Hindlimb muscle (tissue), 1 donor: ENCODE measurements at regions not wholly inside any gene's neighbourhood (a gene's known extent, or its start where the extent isn't known, plus 50 kb on each side); places are given as distances from the start of the nearest gene placed in this dataset.

Source experiments
- DNase-seq: peaks from one replicate; pipeline ENCODE4 v3.0.0-alpha.2; 2013

DNA sequence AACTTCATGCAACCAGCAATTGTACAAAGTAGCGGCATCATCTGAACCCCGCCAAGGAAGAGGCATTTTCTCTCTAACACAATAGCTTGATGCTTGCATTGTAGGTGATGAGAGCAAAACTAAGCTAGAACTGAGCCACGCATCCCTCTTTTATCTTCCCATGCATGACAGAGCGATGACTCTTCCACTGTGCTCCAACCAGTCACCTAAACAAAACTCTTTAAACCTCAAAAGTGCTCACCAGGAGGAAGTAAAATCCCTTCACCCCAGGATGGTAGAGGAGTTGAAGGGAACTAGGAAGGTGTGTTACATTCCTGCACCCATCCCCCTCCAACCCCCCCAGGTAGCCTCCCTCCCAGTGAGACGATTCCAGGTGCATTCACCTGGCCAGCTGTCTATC, 59.7 kb upstream of the SALL3 start:
- DNase-seq, result no peak

DNA sequence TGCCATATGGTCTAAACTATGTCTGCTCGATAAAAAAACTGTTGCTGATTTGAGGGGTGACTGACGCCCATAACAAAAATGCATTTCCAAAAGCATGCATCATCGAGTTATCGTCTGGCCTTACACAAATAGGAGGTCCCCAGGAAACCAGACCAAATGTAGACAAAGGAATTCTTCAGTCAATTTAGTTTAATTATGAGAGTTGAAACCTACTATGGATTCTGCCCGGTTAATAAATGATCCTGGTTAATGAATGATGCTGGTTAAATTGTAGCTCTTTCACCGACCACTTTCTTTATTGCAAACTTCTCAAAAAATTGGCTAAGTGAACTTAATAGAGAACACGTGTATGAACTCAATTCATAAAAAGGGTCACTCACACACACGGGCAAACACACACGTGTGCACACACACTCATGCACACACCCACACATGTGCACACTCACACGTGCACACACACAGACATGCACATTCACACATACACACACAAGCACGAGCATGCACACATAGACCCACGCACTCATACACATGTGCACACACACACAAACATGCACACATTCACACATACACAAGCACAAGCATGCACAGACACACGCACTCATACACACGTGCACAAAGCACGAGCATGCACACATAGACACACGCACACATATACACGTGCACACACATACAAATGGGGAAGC, 59.0 kb upstream of the SALL3 start:
- DNase-seq, result no peak

- DNase-seq, result no peak
Measured at GRCh38 chr18:78922856-78923255, 56.8 kb upstream of the SALL3 start.

DNA sequence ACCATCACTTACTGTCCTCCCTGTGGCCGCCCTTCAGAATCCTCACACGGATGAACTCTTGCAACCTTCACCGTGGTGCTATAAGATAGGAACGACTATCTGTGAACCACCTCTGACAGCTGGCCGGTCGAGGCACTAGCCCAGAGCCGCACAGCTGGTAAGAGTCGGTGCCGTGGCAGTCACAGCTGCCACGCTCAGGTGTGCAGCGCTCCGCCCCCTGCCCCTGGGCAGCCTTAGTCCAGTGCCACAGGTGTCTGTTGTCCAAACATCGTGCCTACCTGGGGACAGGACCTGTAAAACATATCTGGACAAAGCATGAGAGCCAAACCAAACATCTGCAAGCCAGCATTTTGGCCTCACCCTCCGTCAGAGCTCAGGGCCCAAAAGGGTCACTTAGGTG, 55.3 kb upstream of the SALL3 start:
- no peak for DNase-seq

DNA sequence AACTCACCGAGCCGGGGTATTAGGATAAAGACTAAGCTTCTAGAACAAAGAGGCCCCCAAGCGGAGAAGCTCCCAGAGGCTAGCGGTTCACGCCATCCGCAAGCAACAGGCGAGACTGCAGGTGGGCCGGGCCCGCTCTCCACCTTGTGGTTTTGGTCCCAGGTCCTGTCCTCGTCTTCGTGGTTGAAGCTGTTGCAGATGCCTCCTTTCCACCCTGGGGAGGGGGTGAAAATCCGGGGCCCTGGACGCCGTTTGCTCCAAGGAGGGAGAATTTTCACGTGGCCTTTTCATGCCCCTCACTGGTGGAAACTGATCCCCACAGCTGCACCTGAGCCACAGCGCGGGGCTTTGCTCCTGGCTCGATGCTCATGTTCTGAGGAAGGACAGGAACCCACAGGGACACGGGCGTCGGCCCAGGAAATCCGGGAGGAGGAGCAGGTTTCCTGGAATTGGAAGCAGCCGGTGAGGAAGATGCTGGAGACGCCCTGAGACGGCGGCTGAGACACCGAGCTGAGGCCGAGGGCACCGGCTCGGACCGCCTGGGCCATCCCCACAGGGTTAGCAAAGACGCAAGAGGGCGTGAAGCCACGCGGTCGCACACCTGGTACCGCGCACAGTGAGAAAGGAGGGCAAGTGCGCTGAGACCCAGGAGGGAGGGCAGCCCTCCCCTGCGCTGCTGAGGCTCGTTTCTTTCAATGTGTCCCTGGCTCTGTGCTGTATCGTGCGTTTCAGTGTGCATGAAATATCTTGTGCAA, 54.7 kb upstream of the SALL3 start:
- DNase-seq, result no peak

DNA sequence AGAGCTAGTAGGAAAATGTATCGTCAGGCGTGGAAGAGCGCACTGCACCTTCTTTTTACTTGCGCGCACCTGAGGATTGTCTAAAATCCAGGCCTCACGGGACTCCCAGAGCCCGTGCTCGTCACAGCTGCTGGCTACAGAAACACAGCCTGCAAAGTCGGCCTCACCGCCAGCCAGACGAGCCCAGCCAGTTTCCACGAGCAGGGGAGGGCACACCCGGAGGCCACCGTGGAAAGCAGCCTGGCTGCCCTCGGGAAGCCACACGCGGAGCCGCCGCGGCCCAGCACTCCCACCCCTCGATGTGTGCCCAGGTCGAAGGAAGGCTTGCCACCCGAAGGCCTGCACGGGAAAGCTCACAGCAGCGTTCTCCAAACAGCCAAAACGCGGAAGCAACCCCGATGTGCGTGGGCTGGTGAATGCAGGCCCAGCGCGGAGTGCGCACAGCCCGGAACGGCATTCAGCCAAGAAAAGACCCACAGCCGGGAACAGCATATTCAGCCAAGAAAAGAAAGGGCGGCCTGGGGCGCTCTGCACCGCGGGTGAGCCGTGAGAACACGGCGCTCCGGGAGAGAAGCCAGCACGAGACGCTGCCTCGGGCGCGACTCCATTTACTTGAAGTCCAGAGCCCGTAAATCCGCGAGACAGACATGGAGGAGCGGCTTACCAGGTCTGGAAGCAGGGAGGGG, 53.9 kb upstream of the SALL3 start:
- no peak for DNase-seq

DNA sequence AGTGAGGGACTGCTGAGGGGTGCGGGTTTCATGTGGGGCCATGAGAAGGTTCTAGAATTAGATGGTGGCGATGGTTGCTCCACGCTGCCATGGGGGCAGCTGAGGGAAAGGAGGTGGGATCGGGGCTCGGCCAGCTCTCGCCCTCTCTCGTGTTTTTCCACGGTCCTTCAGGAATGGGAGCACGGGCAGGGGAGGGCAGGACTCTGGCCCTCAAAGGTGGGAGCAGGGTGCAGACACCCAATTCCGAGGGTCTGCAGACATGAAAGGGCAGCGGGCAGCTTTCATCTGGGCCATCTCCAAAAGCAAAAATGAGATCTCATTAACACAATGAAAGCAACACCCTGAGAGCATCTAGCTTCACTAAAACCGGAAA, 53.4 kb upstream of the SALL3 start:
- no peak for DNase-seq

DNA sequence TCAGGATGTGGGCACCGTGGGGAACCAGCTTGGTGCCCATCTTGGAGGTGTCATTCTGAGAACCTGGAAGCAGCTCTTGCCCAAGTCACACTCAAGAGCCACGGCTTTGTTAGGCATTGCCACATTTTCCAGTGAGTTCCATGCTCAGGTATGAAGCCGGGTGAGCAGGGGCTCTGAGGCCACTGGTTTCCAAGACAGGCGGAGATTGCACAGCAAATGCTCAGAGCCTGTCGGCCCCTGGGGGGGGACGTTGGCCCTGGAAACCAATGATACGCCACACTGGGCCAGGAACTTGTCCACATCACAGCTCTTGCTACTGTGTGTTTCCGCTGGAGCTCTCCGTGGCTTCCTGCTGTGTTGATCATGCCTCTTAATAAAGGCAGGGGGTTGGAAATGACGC, 52.5 kb upstream of the SALL3 start:
- no peak for DNase-seq

- no peak for DNase-seq
Measured at GRCh38 chr18:78927616-78928015, 52.0 kb upstream of the SALL3 start.

GRCh38 chr18:78928076-78928475, 51.5 kb upstream of the SALL3 start:
- no peak for DNase-seq

- no peak for DNase-seq
Measured at GRCh38 chr18:78929516-78929915, 50.1 kb upstream of the SALL3 start.
